ENCODE measurements at regions not wholly inside any gene's neighbourhood (a gene's known extent, or its start where the extent isn't known, plus 50 kb on each side); places are given as distances from the start of the nearest gene placed in this dataset.

DNA sequence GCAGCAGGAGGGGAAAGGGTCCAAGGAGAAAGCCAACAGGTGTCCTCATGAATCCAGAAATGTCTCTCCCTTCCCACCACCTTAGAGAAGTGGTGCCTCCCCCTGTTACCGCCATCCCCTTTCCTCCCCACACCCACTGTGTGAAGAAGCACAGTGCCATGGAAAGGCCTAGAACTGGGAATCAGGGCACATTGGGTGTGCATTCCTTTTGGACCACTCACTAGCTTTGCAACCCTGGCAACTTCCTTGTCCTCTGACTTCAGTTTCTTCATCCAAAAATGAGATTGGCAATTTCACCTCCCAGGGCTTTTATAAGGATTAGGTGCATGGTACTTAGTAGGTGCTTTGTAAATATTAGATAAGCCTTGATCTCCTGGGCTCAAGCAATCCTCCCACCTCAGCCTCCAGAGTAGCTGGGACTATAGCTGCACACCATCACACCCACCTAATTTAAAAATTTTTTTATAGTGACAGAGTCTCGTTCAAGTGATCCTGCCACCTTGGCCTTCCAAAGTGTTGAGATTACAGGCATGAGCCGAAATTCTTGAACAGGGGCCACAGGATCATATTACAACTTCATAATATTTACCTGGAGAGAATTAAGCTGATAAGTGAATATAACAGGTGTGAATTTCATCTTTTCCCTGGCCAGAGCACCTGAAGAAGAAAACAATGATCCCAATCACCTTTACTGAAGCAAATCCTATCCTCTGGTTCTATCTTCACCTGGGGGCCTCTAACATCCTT lies 97.9 kb upstream of the TAF1B start:
- H3K4me1 ChIP-seq, result no peaks in the 10 kb centered on the region
- no peak for DNase-seq (ENCODE audit: low spot score in 2 of 2)
- no peak overlapping the region for H3K4me3 ChIP-seq
- TF ChIP-seq, protein P1, sequence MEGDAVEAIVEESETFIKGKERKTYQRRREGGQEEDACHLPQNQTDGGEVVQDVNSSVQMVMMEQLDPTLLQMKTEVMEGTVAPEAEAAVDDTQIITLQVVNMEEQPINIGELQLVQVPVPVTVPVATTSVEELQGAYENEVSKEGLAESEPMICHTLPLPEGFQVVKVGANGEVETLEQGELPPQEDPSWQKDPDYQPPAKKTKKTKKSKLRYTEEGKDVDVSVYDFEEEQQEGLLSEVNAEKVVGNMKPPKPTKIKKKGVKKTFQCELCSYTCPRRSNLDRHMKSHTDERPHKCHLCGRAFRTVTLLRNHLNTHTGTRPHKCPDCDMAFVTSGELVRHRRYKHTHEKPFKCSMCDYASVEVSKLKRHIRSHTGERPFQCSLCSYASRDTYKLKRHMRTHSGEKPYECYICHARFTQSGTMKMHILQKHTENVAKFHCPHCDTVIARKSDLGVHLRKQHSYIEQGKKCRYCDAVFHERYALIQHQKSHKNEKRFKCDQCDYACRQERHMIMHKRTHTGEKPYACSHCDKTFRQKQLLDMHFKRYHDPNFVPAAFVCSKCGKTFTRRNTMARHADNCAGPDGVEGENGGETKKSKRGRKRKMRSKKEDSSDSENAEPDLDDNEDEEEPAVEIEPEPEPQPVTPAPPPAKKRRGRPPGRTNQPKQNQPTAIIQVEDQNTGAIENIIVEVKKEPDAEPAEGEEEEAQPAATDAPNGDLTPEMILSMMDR (IDR thresholded peaks at IDR 0.05), result no peak
- no peaks in the 10 kb centered on the region for H3K9me3 ChIP-seq
- no peaks in the 10 kb centered on the region for H3K27me3 ChIP-seq
- H3K27ac ChIP-seq, result no peak overlapping the region
- intact Hi-C loops (cut with DNase I), result no loop called here
- no peaks in the 10 kb centered on the region for H3K36me3 ChIP-seq

DNA sequence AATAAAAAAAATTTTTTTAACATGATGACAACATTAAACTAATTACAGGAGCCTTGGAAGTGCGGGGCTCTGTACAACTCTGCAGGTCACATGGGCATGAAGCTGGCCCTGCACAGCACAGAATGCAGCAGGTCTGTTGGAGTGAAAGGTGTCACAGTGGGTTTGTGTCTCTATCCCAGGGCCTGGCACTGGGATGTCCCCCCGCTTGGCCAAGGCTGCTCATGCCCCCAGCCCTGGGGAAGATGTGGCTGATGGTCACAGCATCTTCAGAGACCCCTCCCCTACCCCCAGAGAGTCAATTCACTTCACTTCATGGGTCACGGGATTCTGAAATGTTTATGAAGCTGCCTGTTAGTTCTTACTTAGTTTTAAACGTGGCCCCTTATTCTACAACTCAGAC lies 95.9 kb upstream of the TAF1B start:
- Histone ChIP-seq H3K4me1 (no peaks in the 10 kb centered on the region), H3K27me3 (no peaks in the 10 kb centered on the region), H3K36me3 (no peaks in the 10 kb centered on the region), H3K27ac (no peak overlapping the region), H3K4me3 (no peak overlapping the region), H3K9me3 (no peaks in the 10 kb centered on the region)
- no peak for DNase-seq (ENCODE audit: low spot score in 2 of 2)
- TF ChIP-seq, protein P1 (IDR thresholded peaks at IDR 0.05), result no peak
- intact Hi-C loops (cut with DNase I), result no loop called here

DNA sequence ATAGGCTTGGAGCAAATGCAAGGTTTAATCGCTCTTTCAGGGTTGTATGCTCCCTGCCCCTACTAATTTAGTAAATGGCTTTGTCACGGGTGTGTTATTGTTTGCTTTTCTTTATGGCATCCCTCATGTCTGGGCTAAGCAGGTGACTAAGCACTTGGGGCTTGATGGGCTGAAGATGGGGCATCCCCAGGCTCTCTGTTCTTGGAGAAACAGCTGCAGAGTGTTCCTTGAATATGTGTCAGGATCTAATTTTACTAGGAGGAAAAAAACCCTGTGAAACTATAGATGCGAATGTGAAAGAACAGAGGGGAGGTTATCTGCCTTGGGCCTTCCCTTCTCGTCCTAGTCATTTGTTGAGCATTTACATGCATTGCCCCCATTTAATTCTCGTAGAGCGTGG lies 94.7 kb upstream of the TAF1B start:
- no peaks in the 10 kb centered on the region for H3K9me3 ChIP-seq
- TF ChIP-seq, protein P1 (IDR thresholded peaks at IDR 0.05), result no peak
- H3K27me3 ChIP-seq, result no peaks in the 10 kb centered on the region
- intact Hi-C loops (cut with DNase I), result no loop called here
- no peaks in the 10 kb centered on the region for H3K36me3 ChIP-seq
- peaks cover 3 to 4% of the 10 kb centered on the region in 2 donors for H3K4me1 ChIP-seq
- no peak overlapping the region for H3K4me3 ChIP-seq
- DNase-seq (ENCODE audit: low spot score in 2 of 2), result no peak
- H3K27ac ChIP-seq, result no peak overlapping the region

DNA sequence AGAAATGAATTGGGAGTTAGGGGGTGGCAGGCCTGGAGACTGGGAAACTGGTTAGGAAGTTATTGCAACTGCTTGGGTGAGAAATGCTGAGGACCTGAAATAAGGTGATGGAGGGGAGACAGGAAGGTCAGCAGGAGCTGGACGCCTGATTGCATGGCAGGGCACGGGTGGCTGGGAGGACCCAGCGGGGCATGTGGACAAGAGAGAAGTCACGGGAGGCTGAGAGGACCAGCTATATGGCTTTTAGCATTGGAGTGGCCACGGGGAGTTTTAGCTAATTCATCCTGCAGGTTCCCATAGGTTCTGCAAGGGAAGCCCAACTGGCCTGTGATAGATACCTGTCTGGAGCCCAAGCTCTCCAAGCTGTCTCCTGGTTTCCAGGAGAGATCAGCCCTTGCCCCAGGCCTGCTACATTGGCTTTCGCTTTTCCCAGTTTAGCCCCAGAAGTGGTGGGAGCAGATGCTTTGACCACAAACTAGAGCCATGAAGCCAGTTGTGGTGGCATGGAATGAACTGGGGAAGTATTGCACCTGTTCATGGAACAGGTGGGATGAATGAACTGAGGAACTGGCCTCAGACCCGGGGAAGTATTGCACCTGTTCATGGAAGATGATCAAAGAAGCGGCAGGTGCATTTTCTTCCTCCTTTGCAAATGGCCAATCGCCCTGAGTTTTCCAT lies 93.6 kb upstream of the TAF1B start:
- H3K27ac ChIP-seq, result no peak overlapping the region
- TF ChIP-seq, protein P1 (IDR thresholded peaks at IDR 0.05), result no peak
- H3K9me3 ChIP-seq, result no peaks in the 10 kb centered on the region

DNA sequence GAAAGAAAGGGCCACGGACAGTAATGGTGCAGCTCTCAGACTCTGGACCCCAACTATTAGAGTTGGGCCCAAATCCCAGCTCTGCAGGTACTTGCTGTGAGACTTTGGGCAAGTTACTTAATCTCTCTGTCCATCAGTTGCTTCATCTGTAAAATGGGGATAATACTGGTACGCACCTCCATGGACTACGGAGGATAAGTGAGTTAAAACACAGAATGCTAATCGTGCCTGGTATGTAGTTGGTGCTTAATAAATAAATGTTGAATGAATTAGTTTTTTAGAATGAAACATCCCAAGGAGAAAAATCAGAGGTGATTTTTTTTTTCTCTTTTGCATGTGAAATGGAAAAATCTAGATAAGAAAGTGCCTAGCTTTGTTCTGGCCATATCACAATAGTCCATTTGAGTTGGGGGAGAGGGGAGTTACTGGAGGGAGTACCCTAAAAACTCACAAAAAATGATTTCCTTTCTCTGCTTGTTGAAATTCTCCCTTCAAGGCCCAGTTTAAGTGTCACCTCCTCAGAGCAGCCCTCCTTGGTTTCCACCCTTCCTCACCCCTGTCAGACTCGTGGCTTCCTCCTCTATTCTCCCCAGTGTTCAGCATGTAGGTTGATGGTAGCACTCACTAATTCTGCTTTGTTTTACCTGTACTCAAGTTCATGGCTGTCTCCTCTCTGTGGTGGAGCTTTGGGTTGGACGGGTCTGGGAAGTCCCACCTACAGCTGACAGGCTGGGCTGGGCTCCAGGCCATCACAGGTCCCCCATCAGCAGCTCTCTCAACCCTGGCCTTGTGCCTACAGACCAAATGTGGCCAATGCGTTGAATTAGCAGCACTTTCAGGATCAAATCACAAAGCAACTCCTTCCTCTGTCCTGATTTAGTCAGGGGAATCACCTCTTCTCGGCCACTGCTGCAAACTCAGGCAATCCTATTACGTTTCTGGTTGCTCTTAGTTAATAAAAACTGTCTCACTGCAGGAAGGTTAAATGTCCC lies 92.8 kb upstream of the TAF1B start:
- Histone ChIP-seq H3K36me3 (no peaks in the 10 kb centered on the region), H3K4me1 (peaks cover 3 to 6% of the 10 kb centered on the region in 2 donors), H3K9me3 (no peaks in the 10 kb centered on the region), H3K27me3 (no peaks in the 10 kb centered on the region), H3K27ac (no peak overlapping the region), H3K4me3 (no peak overlapping the region)
- DNase-seq (ENCODE audit: low spot score in 2 of 2), result no peak
- intact Hi-C loops (cut with DNase I), result no loop called here
- TF ChIP-seq, protein P1 (IDR thresholded peaks at IDR 0.05), result no peak

More for the DNA sequence above, 93.6 kb upstream of the TAF1B start:
- Histone ChIP-seq H3K4me1 (peaks cover 3 to 6% of the 10 kb centered on the region in 2 donors), H3K4me3 (no peak overlapping the region), H3K27me3 (no peaks in the 10 kb centered on the region), H3K36me3 (no peaks in the 10 kb centered on the region)
- intact Hi-C loops (cut with DNase I), result no loop called here
- no peak for DNase-seq (ENCODE audit: low spot score in 2 of 2)
